Heart left ventricle (tissue), 16 donors: ENCODE measurements at regions not wholly inside any gene's neighbourhood (a gene's known extent, or its start where the extent isn't known, plus 50 kb on each side); places are given as distances from the start of the nearest gene placed in this dataset.

Experiments
- ATAC-seq, 4 donors: fragments of 200-7000 bp; cut with Tn5 transposase; one replicate each; pipeline ENCODE4 v1.9.1; 2020 to 2022; ENCODE audit warnings: moderate library complexity in 4 of 4, mild to moderate bottlenecking in 3 of 4, moderate number of reproducible peaks in 1 of 4
- DNase-seq, 5 donors: peaks; one replicate each; pipeline ENCODE4 v3.0.0-alpha.2; 2020
- H3K27ac ChIP-seq, 12 donors: fragments of 200-600 bp; sonication (generic) in 4 of 12; one replicate each; pipeline versions ENCODE4 v1.5.0 to v1.8.0; 2016 to 2022; ENCODE audit warnings: mild to moderate bottlenecking in 2 of 12
- H3K27me3 ChIP-seq, 9 donors: fragments of 200-600 bp; sonication (generic) in 2 of 9; one replicate each; pipeline versions ENCODE4 v1.5.1 to v1.8.0; 2016 to 2022; ENCODE audit warnings: mild to moderate bottlenecking in 3 of 9
- H3K36me3 ChIP-seq, 9 donors: fragments of 200-600 bp; sonication (generic) in 2 of 9; one replicate each; pipeline versions ENCODE4 v1.5.0 to v1.8.0; 2018 to 2022; ENCODE audit warnings: mild to moderate bottlenecking in 2 of 9
- H3K4me1 ChIP-seq, 12 donors: fragments of 200-600 bp; sonication (generic) in 4 of 12; one replicate each; pipeline versions ENCODE4 v1.5.0 to v1.8.0; 2016 to 2022; ENCODE audit warnings: mild to moderate bottlenecking in 3 of 12
- H3K4me3 ChIP-seq, 12 donors: fragments of 200-600 bp; sonication (generic) in 4 of 12; one replicate each; pipeline versions ENCODE4 v1.5.0 to v1.8.0; 2017 to 2022; ENCODE audit warnings: mild to moderate bottlenecking in 9 of 12, moderate library complexity in 4 of 12
- H3K9me3 ChIP-seq, 12 donors: fragments of 200-600 bp; sonication (generic) in 4 of 12; one replicate each; pipeline versions ENCODE4 v1.5.0 to v1.8.0; 2016 to 2022; ENCODE audit warnings: mild to moderate bottlenecking in 1 of 12
- CTCF ChIP-seq, 12 donors: fragments of 200-600 bp; sonication (generic) in 4 of 12; IDR thresholded peaks; one replicate each; pipeline versions ENCODE4 v1.5.0 to v1.8.0; 2018 to 2022; ENCODE audit warnings: antibody characterized with exemption in 12 of 12, mild to moderate bottlenecking in 5 of 12
- POLR2A ChIP-seq, 2 donors: fragments of 450-650 bp; IDR thresholded peaks; one replicate each; pipeline ENCODE4 v1.6.1; 2017; ENCODE audit warnings: antibody characterized with exemption in 2 of 2, mild to moderate bottlenecking in 2 of 2, moderate library complexity in 2 of 2
- WGBS, 4 donors: extraction: QIAGEN DNeasy Blood & Tissue Kit in 2 of 4; methylation state at CpG; one replicate each; pipeline versions ENCODE4 v1.1.5 to v1.1.7; 2013 to 2018; 5-methylcytosine and 5-hydroxymethylcytosine counted together
- intact Hi-C, 10 donors: fragments of 100-400 bp; cut with DNase I; formaldehyde crosslinking; loops; one replicate each; pipeline versions ENCODE4 v1.11.1 to v1.14.2; 2022
- donor health status: ischemic (EF 13 %, LVEDD 7.1; RV severe dilation, severe dysfunction).
- donor health status: healthy with polysubstance abuse.
- donor health status: DM: no; HTN: yes; CAD: no.
- donor health status: DM: no; HTN: no; CAD: no.
- donor health status: ischemic (EF 25% LVEDD 6.9; RV normal size, moderate dysfunction).
- donor health status: ischemic (EF 25% LVEDD 5.7; RV mildly dilated, moderate dysfunction).
- donor health status: healthy.
- donor health status: DM: yes; HTN: yes; CAD: no.
- donor health status: ischemic (EF 35%, LVEDD 5.7; RV mildly dilated, moderate dysfunction).
- donor health status: nonischemic (EF 11% LVEDD 7.7; RV severe dilation, severe dysfunction).
- donor health status: DM: yes; HTN: yes; CAD: no.
- donor health status: PGD.
- donor health status: ischemic (EF 29% LVEDD 5.4; RV normal size, mild dysfunction).
- donor health status: nonischemic (EF 23%, LVEDD 6.1; RV moderate dilation, normal function).

- Histone ChIP-seq H3K36me3 (no peaks in the 10 kb centered on the region), H3K9me3 (no peaks in the 10 kb centered on the region), H3K27me3 (no peaks in the 10 kb centered on the region), H3K4me1 (peaks cover 0 to 22% (median 6%) of the 10 kb centered on the region in 12 donors), H3K27ac (no peak overlapping the region), H3K4me3 (no peak overlapping the region)
- intact Hi-C loops: no loop called here
- TF ChIP-seq POLR2A (IDR thresholded peaks at IDR 0.05) (no peak), CTCF (IDR thresholded peaks at IDR 0.05) (no peak)
- WGBS, 4 donors: 82 to 93% (median 89%) methylated on average over 3 to 5 of the region's 5 CpGs
- DNase-seq: no peak
- no peak for ATAC-seq
These were observed 77.0 kb downstream of the C5orf15 start for GRCh38 chr5:133891390-133891789.

- DNase-seq (no peak), ATAC-seq (no peak)
- Histone ChIP-seq H3K27me3 (no peaks in the 10 kb centered on the region), H3K36me3 (no peaks in the 10 kb centered on the region), H3K27ac (no peak overlapping the region), H3K4me1 (peaks cover 0 to 22% (median 6%) of the 10 kb centered on the region in 12 donors), H3K9me3 (no peaks in the 10 kb centered on the region), H3K4me3 (no peak overlapping the region)
- WGBS, 4 donors: 77 to 86% (median 85%) methylated on average over 1 of the region's 1 CpG
- no peak for TF ChIP-seq CTCF (IDR thresholded peaks at IDR 0.05)
- TF ChIP-seq POLR2A (IDR thresholded peaks at IDR 0.05): no peak
- intact Hi-C loops: no loop called here
These were observed 77.6 kb downstream of the C5orf15 start for GRCh38 chr5:133890776-133891280.

GRCh38 chr5:133890314-133890713 is 78.1 kb downstream of the C5orf15 start:
- no peaks in the 10 kb centered on the region for H3K36me3 ChIP-seq
- H3K4me1 ChIP-seq: peaks cover 0 to 22% (median 6%) of the 10 kb centered on the region in 12 donors
- no peak for ATAC-seq
- no peaks in the 10 kb centered on the region for H3K27me3 ChIP-seq
- TF ChIP-seq CTCF (IDR thresholded peaks at IDR 0.05) (no peak), POLR2A (IDR thresholded peaks at IDR 0.05) (no peak)
- H3K4me3 ChIP-seq: no peak overlapping the region
- intact Hi-C loops: no loop called here
- H3K27ac ChIP-seq: no peak overlapping the region
- 83 to 97% (median 85%) methylated on average over 2 of the region's 2 CpGs for WGBS, 4 donors
- no peak for DNase-seq
- no peaks in the 10 kb centered on the region for H3K9me3 ChIP-seq

- Histone ChIP-seq H3K4me1 (peaks cover 0 to 16% (median 6%) of the 10 kb centered on the region in 12 donors), H3K27me3 (no peaks in the 10 kb centered on the region), H3K27ac (no peak overlapping the region), H3K4me3 (no peak overlapping the region), H3K36me3 (no peaks in the 10 kb centered on the region), H3K9me3 (no peaks in the 10 kb centered on the region)
- ATAC-seq (no peak), DNase-seq (no peak)
- TF ChIP-seq POLR2A (IDR thresholded peaks at IDR 0.05) (no peak), CTCF (IDR thresholded peaks at IDR 0.05) (no peak)
- 80 to 96% (median 93%) methylated on average over 6 of the region's 6 CpGs for WGBS, 4 donors
- intact Hi-C loops: no loop called here
These were observed 79.0 kb downstream of the C5orf15 start for GRCh38 chr5:133889271-133889905.
